ENCODE measurements at regions not wholly inside any gene's neighbourhood (a gene's known extent, or its start where the extent isn't known, plus 50 kb on each side); places are given as distances from the start of the nearest gene placed in this dataset.

GRCh38 chr9:18036422-18037187, 437.3 kb upstream of the ADAMTSL1 start:
- no CpG with 5 or more reads among the region's 3 CpGs for WGBS, 2 experiments (ENCODE audit: extremely low coverage in 2 of 2, insufficient read length in 1 of 2)
- TF ChIP-seq CEBPB (IDR thresholded peaks at IDR 0.05; ENCODE audit: low read depth, low read length), result no peak
- TF ChIP-seq BHLHE40 (IDR thresholded peaks at IDR 0.05; ENCODE audit: low read depth, low read length), result no peak
- TF ChIP-seq MXI1 (IDR thresholded peaks at IDR 0.05; ENCODE audit: borderline replicate concordance, low read depth, low read length), result no peak
- no peak for TF ChIP-seq NFE2L2 (IDR thresholded peaks at IDR 0.05; ENCODE audit: low read depth, low read length)
- Histone ChIP-seq H2AFZ (replicated peaks; ENCODE audit: low read length, poor library complexity) (no peak overlapping the region), H3K56ac (ENCODE audit: extremely low read depth, insufficient read depth, low read length) (no peak overlapping the region), H3K14ac (replicated peaks; ENCODE audit: low read depth, low read length) (no peak overlapping the region), H3K4me2 (ENCODE audit: low read depth, low read length) (no peak overlapping the region), H3K18ac (ENCODE audit: low read depth, low read length) (no peak overlapping the region), H3K36me3 (ENCODE audit: control insufficient read depth, insufficient read depth, low read length) (no peaks in the 10 kb centered on the region), H2BK20ac (ENCODE audit: low read depth, low read length) (no peak overlapping the region), H3K4me3 (ENCODE audit: insufficient read depth, low read depth, low read length) (no peak overlapping the region), H4K5ac (ENCODE audit: low read depth, low read length) (no peak overlapping the region), H2BK120ac (ENCODE audit: low read depth, low read length) (no peak overlapping the region), H3K9me3 (ENCODE audit: control insufficient read depth, insufficient read depth, low read length) (no peaks in the 10 kb centered on the region), H4K91ac (ENCODE audit: insufficient read depth, low read depth, low read length) (no peak overlapping the region), H2BK15ac (ENCODE audit: low read depth, low read length) (no peak overlapping the region), H3K79me1 (ENCODE audit: low read depth in 1 of 2, low read length in 2 of 2) (no peaks in the 10 kb centered on the region), H3K27ac (ENCODE audit: insufficient read depth, low read length) (no peak overlapping the region), H4K20me1 (ENCODE audit: insufficient read depth, low read length) (no peaks in the 10 kb centered on the region), H3K4me1 (ENCODE audit: control insufficient read depth, insufficient read depth, low read length) (no peaks in the 10 kb centered on the region), H3K9ac (ENCODE audit: low read depth, low read length) (no peak overlapping the region), H2AK5ac (ENCODE audit: low read depth, low read length) (no peak overlapping the region), H3K9me1 (ENCODE audit: insufficient read depth, low read length) (no peaks in the 10 kb centered on the region), H3K27me3 (ENCODE audit: control insufficient read depth, insufficient read depth, low read length) (no peaks in the 10 kb centered on the region), H2BK5ac (ENCODE audit: low read depth, low read length, poor library complexity, severe bottlenecking) (no peak overlapping the region), H3K4ac (ENCODE audit: low read depth, low read length) (no peak overlapping the region), H2AK9ac (replicated peaks; ENCODE audit: low read depth, low read length, poor library complexity) (no peak overlapping the region), H4K8ac (ENCODE audit: low read depth in 2 of 2, low read length in 2 of 2) (no peak overlapping the region), H3K23ac (ENCODE audit: low read depth, low read length) (no peak overlapping the region)
- in situ Hi-C loops (cut with MboI; ENCODE audit: low sequenced_read_pairs), result no loop called here
- ATAC-seq (ENCODE audit: low read depth) (no peak), DNase-seq (no peak)
- POLR2A ChIA-PET (ENCODE audit: unreplicated experiment), result no interaction called here
- dilution Hi-C loops (cut with HindIII; ENCODE audit: low sequenced_read_pairs, unreplicated experiment), result no loop called here
- BruUV-seq (replicated peaks), result no TSS peak
- intact Hi-C loops (cut with micrococcal nuclease), result no loop called here
- CTCF ChIA-PET, result no interaction called here
